ENCODE measurements at regions not wholly inside any gene's neighbourhood (a gene's known extent, or its start where the extent isn't known, plus 50 kb on each side); places are given as distances from the start of the nearest gene placed in this dataset.

DNA sequence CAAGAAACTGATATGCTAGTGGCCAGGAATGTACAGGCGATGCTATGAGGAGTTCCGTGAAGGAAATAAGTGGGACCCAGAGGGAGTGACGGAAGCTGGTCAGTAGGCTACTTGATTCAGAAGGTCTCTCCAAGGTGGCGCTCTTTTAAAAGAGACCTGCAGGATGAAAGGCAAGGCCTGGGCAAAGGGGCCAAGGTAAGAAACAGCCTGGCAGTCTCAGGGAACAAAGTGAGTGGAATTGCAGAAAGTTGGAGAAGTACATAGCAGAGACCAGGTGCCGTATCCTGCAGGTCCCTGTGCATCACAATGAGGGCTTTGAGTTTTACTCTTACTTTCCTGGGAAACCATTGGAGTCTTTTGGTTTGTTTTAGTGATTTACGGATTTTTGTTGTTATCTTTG is 905.6 kb downstream of the BCL11B start:
- Histone ChIP-seq H3K4me1 (ENCODE audit: control insufficient read depth in 2 of 3, insufficient read depth in 2 of 3, low read depth in 1 of 3, low read length in 3 of 3) (no peaks in the 10 kb centered on the region), H3K9ac (ENCODE audit: low read length in 3 of 3) (no peak overlapping the region), H3K27me3 (ENCODE audit: control insufficient read depth, insufficient read depth, low read length) (no peaks in the 10 kb centered on the region), H3K36me3 (ENCODE audit: control insufficient read depth in 2 of 3, insufficient read depth in 3 of 3, low read length in 3 of 3) (no peaks in the 10 kb centered on the region), H3K27ac (ENCODE audit: low read depth in 2 of 2, low read length in 2 of 2) (no peak overlapping the region), H3K9me3 (ENCODE audit: control insufficient read depth in 2 of 3, insufficient read depth in 1 of 3, low read length in 3 of 3) (no peaks in the 10 kb centered on the region), H3K4me3 (ENCODE audit: low read length in 3 of 3) (no peak overlapping the region)
- no peak for FAIRE-seq
- no peak for DNase-seq
- intact Hi-C loops (cut with DNase I): no loop called here
- TF ChIP-seq, protein P1, sequence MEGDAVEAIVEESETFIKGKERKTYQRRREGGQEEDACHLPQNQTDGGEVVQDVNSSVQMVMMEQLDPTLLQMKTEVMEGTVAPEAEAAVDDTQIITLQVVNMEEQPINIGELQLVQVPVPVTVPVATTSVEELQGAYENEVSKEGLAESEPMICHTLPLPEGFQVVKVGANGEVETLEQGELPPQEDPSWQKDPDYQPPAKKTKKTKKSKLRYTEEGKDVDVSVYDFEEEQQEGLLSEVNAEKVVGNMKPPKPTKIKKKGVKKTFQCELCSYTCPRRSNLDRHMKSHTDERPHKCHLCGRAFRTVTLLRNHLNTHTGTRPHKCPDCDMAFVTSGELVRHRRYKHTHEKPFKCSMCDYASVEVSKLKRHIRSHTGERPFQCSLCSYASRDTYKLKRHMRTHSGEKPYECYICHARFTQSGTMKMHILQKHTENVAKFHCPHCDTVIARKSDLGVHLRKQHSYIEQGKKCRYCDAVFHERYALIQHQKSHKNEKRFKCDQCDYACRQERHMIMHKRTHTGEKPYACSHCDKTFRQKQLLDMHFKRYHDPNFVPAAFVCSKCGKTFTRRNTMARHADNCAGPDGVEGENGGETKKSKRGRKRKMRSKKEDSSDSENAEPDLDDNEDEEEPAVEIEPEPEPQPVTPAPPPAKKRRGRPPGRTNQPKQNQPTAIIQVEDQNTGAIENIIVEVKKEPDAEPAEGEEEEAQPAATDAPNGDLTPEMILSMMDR (IDR thresholded peaks at IDR 0.05; ENCODE audit: borderline replicate concordance, extremely low read depth, insufficient read depth): no peak

DNA sequence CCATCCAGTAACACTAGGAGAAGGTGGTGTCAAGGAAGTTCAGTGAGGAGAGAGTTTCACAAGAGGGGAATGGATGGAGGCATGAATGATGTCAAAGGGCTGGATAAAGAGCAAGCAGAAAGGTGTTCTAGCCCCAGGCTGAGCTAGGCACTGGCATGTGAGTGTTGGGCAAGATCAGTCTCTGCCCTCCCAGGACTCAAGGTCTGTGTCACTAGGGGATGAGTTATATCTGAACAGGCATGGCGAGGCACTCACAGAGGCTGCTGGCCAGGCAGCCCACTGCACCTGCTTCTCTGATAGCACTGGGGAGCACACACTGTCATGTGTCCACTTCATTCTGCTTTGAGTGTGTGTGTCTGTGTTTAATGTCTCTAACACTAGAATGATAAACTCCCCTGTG is 903.8 kb downstream of the BCL11B start:
- Histone ChIP-seq H3K27ac (ENCODE audit: low read depth in 2 of 2, low read length in 2 of 2) (no peak overlapping the region), H3K36me3 (ENCODE audit: control insufficient read depth in 2 of 3, insufficient read depth in 3 of 3, low read length in 3 of 3) (no peaks in the 10 kb centered on the region), H3K4me3 (ENCODE audit: low read length in 3 of 3) (no peak overlapping the region), H3K9me3 (ENCODE audit: control insufficient read depth in 2 of 3, insufficient read depth in 1 of 3, low read length in 3 of 3) (no peaks in the 10 kb centered on the region), H3K27me3 (ENCODE audit: control insufficient read depth, insufficient read depth, low read length) (no peaks in the 10 kb centered on the region), H3K4me1 (ENCODE audit: control insufficient read depth in 2 of 3, insufficient read depth in 2 of 3, low read depth in 1 of 3, low read length in 3 of 3) (no peaks in the 10 kb centered on the region), H3K9ac (ENCODE audit: low read length in 3 of 3) (no peak overlapping the region)
- intact Hi-C loops (cut with DNase I): no loop called here
- FAIRE-seq: no peak
- DNase-seq: no peak
- TF ChIP-seq, protein P1 (IDR thresholded peaks at IDR 0.05; ENCODE audit: borderline replicate concordance, extremely low read depth, insufficient read depth): no peak

DNA sequence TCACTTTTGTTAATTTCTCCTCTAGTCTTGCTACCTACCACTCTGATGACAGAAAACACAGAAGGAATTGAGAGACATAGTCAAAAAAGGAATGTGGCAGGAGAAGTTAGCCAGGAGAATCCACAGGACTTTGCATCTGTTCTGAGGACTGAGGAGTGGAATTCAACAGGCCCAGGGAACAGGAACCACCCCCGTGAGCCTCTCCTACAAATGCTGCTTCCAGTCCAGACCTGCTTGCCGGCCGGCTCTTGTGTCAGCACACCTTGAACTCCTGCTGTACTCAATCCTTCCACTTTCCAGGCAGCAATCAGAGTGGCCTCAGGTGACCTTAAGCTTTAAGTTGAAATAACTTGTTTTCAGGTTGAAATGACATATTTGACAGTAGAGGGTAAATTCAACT is 903.1 kb downstream of the BCL11B start:
- Histone ChIP-seq H3K4me3 (ENCODE audit: low read length in 3 of 3) (no peak overlapping the region), H3K27me3 (ENCODE audit: control insufficient read depth, insufficient read depth, low read length) (no peaks in the 10 kb centered on the region), H3K9me3 (ENCODE audit: control insufficient read depth in 2 of 3, insufficient read depth in 1 of 3, low read length in 3 of 3) (no peaks in the 10 kb centered on the region), H3K4me1 (ENCODE audit: control insufficient read depth in 2 of 3, insufficient read depth in 2 of 3, low read depth in 1 of 3, low read length in 3 of 3) (no peaks in the 10 kb centered on the region), H3K36me3 (ENCODE audit: control insufficient read depth in 2 of 3, insufficient read depth in 3 of 3, low read length in 3 of 3) (no peaks in the 10 kb centered on the region), H3K9ac (ENCODE audit: low read length in 3 of 3) (no peak overlapping the region), H3K27ac (ENCODE audit: low read depth in 2 of 2, low read length in 2 of 2) (no peak overlapping the region)
- TF ChIP-seq, protein P1 (IDR thresholded peaks at IDR 0.05; ENCODE audit: borderline replicate concordance, extremely low read depth, insufficient read depth): no peak
- FAIRE-seq: no peak
- DNase-seq: no peak
- intact Hi-C loops (cut with DNase I): no loop called here

DNA sequence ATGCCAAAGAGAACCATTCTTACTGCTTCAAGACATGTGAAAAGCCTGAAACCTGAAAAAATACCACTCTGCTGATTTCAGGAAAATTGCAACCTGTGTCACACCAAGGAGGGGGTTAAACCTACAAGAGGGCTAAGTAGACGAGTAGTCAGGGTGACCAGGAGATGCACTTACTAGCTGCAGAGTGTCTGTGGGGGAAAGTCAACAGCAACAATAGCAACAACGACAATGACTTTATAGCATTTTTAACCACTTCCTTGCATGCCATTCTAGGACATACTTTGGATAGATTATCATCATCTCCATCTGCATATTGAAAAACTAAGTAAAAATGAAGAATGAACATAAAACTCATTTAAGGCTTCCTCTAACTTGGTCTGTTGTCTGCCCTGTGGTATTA is 902.7 kb downstream of the BCL11B start:
- no peak overlapping the region for H3K27ac ChIP-seq (ENCODE audit: low read depth in 2 of 2, low read length in 2 of 2)
- TF ChIP-seq, protein P1 (IDR thresholded peaks at IDR 0.05; ENCODE audit: borderline replicate concordance, extremely low read depth, insufficient read depth): no peak
- no peaks in the 10 kb centered on the region for H3K36me3 ChIP-seq (ENCODE audit: control insufficient read depth in 2 of 3, insufficient read depth in 3 of 3, low read length in 3 of 3)
- no peaks in the 10 kb centered on the region for H3K27me3 ChIP-seq (ENCODE audit: control insufficient read depth, insufficient read depth, low read length)
- H3K9me3 ChIP-seq (ENCODE audit: control insufficient read depth in 2 of 3, insufficient read depth in 1 of 3, low read length in 3 of 3): no peaks in the 10 kb centered on the region
- H3K9ac ChIP-seq (ENCODE audit: low read length in 3 of 3): no peak overlapping the region
- no peak overlapping the region for H3K4me3 ChIP-seq (ENCODE audit: low read length in 3 of 3)
- DNase-seq (no peak), FAIRE-seq (no peak)
- H3K4me1 ChIP-seq (ENCODE audit: control insufficient read depth in 2 of 3, insufficient read depth in 2 of 3, low read depth in 1 of 3, low read length in 3 of 3): no peaks in the 10 kb centered on the region
- intact Hi-C loops (cut with DNase I): no loop called here

Data from kidney (tissue), 13 donors.